HG02938 (cell line): ENCODE measurements at regions not wholly inside any gene's neighbourhood (a gene's known extent, or its start where the extent isn't known, plus 50 kb on each side); places are given as distances from the start of the nearest gene placed in this dataset.
A peak's percentile ranks its signal among the peaks of the same experiment; 100 is the strongest.
"Not testable (repeated sequence)": the region's sequence is repeated elsewhere in the genome, so short reads cannot be mapped to it uniquely, and the experiment has no call there.

Experiments
- ATAC-seq: cut with Tn5 transposase; IDR thresholded peaks from one replicate; pipeline ENCODE4 v1.9.1; 2021; ENCODE audit warnings: mild to moderate bottlenecking, moderate library complexity; ENCODE audit not compliant: unreplicated experiment

GRCh38 chr18:77329651-77330050 is 80.0 kb downstream of the GALR1 start:
- ATAC-seq, result no peak

- ATAC-seq, result no peak
Observed at GRCh38 chr18:77334876-77335275, 85.2 kb downstream of the GALR1 start.

GRCh38 chr18:77337604-77338003 is 88.0 kb downstream of the GALR1 start:
- ATAC-seq, result no peak

- no peak for ATAC-seq
Observed at GRCh38 chr18:77339093-77339492, 89.4 kb downstream of the GALR1 start.

- no peak for ATAC-seq
Observed at GRCh38 chr18:77339623-77340022, 90.0 kb downstream of the GALR1 start.

- no peak for ATAC-seq
Observed at GRCh38 chr18:77340815-77341214, 91.2 kb downstream of the GALR1 start.

- no peak for ATAC-seq
Observed at GRCh38 chr18:77341527-77342325, 92.1 kb downstream of the GALR1 start.

- no peak for ATAC-seq
Observed at GRCh38 chr18:77342736-77343135, 93.1 kb downstream of the GALR1 start.

- no peak for ATAC-seq
Observed at GRCh38 chr18:77343846-77344510, 94.3 kb downstream of the GALR1 start.

GRCh38 chr18:77344786-77345500 is 95.3 kb downstream of the GALR1 start:
- ATAC-seq, result no peak

GRCh38 chr18:77346208-77346810 is 96.7 kb downstream of the GALR1 start:
- ATAC-seq, result no peak

- not testable (repeated sequence) for ATAC-seq
Observed at GRCh38 chr18:77353349-77353748, 103.7 kb downstream of the GALR1 start.

GRCh38 chr18:77359561-77360314 is 110.1 kb downstream of the GALR1 start:
- ATAC-seq, result no peak

- no peak for ATAC-seq
Observed at GRCh38 chr18:77360315-77361190, 110.9 kb downstream of the GALR1 start.

- ATAC-seq, result peak; percentile 42
Observed at GRCh38 chr18:77361382-77361781, 111.7 kb downstream of the GALR1 start.

GRCh38 chr18:77365667-77366066 is 116.0 kb downstream of the GALR1 start:
- ATAC-seq, result no peak

GRCh38 chr18:77366067-77366719 is 116.5 kb downstream of the GALR1 start:
- no peak for ATAC-seq

GRCh38 chr18:77366720-77367641 is 117.3 kb downstream of the GALR1 start:
- no peak for ATAC-seq
